ENCODE measurements at regions not wholly inside any gene's neighbourhood (a gene's known extent, or its start where the extent isn't known, plus 50 kb on each side); places are given as distances from the start of the nearest gene placed in this dataset.

DNA sequence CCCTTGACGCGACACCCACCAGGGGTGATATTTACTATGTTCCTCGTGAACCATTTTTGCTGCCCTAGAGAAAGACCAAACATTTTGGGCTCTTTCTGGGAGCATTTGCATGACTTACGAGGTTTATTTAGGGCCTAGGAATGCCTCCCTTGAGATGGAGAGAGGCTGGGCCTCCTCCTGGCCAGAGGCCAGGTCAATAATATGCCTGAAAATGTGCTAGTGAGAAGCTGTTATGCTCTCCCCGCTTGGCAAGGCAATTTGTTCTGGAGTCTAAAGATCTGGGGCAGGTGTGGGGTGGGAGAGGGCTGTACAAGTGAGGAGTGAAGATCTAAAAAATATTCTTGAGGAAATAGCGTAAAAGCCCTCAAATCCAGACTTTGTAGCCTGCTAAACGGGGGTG is 587.3 kb upstream of the CDH5 start:
- no peak for DNase-seq (ENCODE audit: low read depth)
- TF ChIP-seq, protein P1, sequence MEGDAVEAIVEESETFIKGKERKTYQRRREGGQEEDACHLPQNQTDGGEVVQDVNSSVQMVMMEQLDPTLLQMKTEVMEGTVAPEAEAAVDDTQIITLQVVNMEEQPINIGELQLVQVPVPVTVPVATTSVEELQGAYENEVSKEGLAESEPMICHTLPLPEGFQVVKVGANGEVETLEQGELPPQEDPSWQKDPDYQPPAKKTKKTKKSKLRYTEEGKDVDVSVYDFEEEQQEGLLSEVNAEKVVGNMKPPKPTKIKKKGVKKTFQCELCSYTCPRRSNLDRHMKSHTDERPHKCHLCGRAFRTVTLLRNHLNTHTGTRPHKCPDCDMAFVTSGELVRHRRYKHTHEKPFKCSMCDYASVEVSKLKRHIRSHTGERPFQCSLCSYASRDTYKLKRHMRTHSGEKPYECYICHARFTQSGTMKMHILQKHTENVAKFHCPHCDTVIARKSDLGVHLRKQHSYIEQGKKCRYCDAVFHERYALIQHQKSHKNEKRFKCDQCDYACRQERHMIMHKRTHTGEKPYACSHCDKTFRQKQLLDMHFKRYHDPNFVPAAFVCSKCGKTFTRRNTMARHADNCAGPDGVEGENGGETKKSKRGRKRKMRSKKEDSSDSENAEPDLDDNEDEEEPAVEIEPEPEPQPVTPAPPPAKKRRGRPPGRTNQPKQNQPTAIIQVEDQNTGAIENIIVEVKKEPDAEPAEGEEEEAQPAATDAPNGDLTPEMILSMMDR (conservative IDR thresholded peaks at IDR 0.05; ENCODE audit: low read depth, low read length): no peak
- no peak overlapping the region for H3K4me3 ChIP-seq (ENCODE audit: low read depth, low read length)

DNA sequence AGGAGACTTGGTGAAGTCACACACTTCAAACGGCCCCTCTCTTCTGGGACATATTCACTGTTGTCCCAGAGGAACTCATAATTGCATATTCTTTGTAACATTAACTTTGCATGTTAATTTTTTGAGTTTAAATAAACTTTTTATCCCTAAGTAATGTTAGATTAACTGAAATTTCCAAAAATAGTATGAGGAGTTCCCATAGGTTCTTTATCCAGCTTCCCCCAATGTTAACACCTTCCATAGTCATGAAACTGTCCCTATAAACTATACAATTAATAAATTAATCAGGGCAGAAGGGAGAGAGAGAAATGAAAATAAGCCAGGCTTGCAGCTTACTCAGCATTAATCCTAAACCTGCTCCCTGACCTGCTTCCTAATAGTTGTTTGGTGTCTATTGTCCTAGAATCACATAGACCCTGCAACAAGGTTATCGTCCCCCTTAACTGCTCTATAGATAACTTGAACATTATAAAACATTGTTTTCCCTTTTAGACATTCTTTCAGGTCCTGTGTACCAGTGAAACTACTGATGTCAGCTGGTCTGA is 589.8 kb upstream of the CDH5 start:
- no peak overlapping the region for H3K4me3 ChIP-seq (ENCODE audit: low read depth, low read length)
- TF ChIP-seq, protein P1 (conservative IDR thresholded peaks at IDR 0.05; ENCODE audit: low read depth, low read length): no peak
- no peak for DNase-seq (ENCODE audit: low read depth)

DNA sequence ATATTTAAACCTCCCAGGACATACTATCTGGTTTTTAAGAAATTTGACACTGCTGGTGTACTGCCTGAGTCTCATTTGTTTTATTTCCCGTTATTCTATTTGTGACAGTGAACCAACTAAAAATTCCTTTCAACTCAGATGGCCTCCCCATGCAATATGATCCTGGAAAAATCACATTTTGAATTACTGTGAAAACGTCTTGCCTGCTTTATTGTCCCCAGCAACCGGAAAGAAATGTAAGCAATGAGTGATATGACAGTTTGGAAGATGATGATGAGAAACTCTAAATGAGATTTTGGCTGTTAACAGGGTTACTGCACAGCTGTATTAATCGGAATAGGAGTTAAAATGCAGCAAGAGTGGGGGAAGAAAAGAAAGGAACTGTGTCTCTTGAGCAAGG is 590.7 kb upstream of the CDH5 start:
- DNase-seq (ENCODE audit: low read depth): no peak
- TF ChIP-seq, protein P1 (conservative IDR thresholded peaks at IDR 0.05; ENCODE audit: low read depth, low read length): no peak
- no peak overlapping the region for H3K4me3 ChIP-seq (ENCODE audit: low read depth, low read length)

DNA sequence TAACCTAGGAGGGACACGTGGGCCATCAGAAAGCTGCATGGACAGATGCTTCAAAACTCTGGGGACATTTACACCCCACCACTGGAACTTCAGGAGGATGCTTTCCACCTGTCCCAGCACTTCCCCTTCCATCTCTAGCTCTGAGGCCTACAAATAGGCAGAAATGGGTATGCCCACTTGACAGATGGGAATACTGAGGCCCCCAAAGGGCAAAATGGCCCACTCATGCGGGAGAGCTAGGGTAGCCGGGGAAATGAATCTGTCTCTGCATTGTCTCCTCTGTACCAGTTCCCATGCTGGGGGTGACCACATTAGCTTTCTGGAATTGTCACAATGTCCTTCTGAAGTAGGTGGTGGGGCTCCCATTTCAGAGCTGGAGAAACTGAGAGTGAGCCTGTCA is 592.1 kb upstream of the CDH5 start:
- no peak overlapping the region for H3K4me3 ChIP-seq (ENCODE audit: low read depth, low read length)
- TF ChIP-seq, protein P1 (conservative IDR thresholded peaks at IDR 0.05; ENCODE audit: low read depth, low read length): no peak
- no peak for DNase-seq (ENCODE audit: low read depth)

DNA sequence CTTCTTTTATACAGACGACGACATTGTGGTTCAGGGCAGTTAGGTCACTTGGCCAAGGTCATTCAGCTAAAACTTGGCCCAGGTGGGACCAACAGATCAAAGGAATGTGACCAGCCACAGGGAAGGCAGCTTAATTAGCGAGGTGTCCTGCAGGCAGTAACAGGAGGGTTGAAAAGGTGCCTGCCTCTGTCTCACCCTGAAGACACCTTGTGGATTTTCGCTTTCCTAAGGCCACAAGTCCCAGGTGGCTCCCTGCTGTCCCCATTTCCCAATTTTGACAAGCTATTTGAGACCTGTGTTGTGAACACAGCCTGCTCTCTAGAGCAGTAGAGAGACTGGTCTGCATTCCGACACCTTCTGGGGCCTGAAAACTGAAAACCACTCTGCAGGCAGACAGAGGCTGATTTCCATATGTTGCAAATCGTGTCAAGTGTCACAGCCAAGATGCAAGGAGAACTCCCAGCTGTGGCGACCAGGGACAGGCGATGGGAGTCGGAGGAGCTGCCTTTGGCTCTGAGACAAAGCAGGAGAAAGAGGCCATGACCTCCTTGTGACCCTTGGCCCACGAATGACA is 593.1 kb upstream of the CDH5 start:
- TF ChIP-seq, protein P1 (conservative IDR thresholded peaks at IDR 0.05; ENCODE audit: low read depth, low read length): no peak
- DNase-seq (ENCODE audit: low read depth): no peak
- H3K4me3 ChIP-seq (ENCODE audit: low read depth, low read length): no peak overlapping the region

DNA sequence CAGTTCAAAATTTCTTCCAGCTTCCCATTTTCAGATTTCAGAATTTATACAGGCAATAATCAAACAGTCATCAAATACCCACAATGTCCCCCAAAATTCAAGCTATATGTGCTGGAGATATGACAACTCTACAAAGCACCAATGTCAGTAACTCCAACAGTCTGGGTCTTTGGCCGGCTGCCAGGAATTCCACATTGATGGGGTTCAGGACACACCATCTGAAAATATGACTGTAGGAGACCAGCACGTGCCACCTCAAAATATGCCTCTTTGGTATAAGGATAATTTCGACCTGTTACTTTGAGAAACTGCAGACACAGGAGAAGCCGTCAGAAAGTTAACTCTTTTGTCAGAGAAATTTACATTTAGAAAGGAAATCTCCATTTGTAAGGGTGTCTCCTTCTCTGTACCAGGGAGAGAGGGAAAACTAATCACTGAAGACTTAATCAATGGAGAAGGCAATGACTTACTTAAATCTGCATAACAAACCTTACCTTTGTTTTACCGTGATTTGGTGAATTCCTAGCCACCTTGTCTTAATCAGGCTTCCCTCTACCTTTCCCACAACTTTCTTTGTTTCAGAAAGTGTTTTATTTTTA is 594.3 kb upstream of the CDH5 start:
- no peak for DNase-seq (ENCODE audit: low read depth)
- H3K4me3 ChIP-seq (ENCODE audit: low read depth, low read length): no peak overlapping the region
- TF ChIP-seq, protein P1 (conservative IDR thresholded peaks at IDR 0.05; ENCODE audit: low read depth, low read length): no peak

DNA sequence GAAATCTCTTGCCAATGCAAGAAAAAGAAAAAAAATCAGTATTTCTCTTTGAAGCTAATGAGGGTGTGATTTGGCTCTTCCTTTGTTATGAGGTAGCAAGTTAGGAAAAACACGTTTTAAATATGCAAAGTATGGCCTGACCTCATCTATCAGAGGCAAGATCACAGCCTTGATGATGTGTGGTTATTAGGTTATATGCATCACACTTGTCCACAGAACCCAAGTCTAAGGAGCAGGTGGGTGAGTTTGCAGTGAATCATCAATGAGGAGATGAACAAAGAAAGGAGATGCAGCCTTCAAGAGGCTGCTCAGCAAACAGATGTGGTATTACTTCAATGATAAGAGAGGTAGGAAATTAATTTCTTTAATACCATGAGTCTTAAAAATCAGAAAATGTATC is 594.8 kb upstream of the CDH5 start:
- TF ChIP-seq, protein P1 (conservative IDR thresholded peaks at IDR 0.05; ENCODE audit: low read depth, low read length): no peak
- no peak for DNase-seq (ENCODE audit: low read depth)
- no peak overlapping the region for H3K4me3 ChIP-seq (ENCODE audit: low read depth, low read length)

All from choroid plexus epithelial cell (primary cell).